Epidermal melanocyte (primary cell): ENCODE measurements at regions not wholly inside any gene's neighbourhood (a gene's known extent, or its start where the extent isn't known, plus 50 kb on each side); places are given as distances from the start of the nearest gene placed in this dataset.
"Not testable (repeated sequence)": the region's sequence is repeated elsewhere in the genome, so short reads cannot be mapped to it uniquely, and the experiment has no call there.

ENCODE experiments used
- DNase-seq: peaks from one replicate; pipeline ENCODE4 v3.0.0; 2011; ENCODE audit warnings: low spot score; ENCODE audit not compliant: insufficient read length

- no peak for DNase-seq
Measured at GRCh38 chr6:165010556-165011535, 298.6 kb downstream of the C6orf118 start.

- no peak for DNase-seq
Measured at GRCh38 chr6:165008971-165009370, 300.4 kb downstream of the C6orf118 start.

- no peak for DNase-seq
Measured at GRCh38 chr6:165002866-165003265, 306.5 kb downstream of the C6orf118 start.

GRCh38 chr6:165002358-165002757 is 307.0 kb downstream of the C6orf118 start:
- no peak for DNase-seq

- no peak for DNase-seq
Measured at GRCh38 chr6:165001502-165002157, 307.8 kb downstream of the C6orf118 start.

GRCh38 chr6:164998297-164998696 is 311.1 kb downstream of the C6orf118 start:
- no peak for DNase-seq

- no peak for DNase-seq
Measured at GRCh38 chr6:164996838-164997237, 312.6 kb downstream of the C6orf118 start.

- no peak for DNase-seq
Measured at GRCh38 chr6:164991573-164991972, 317.8 kb downstream of the C6orf118 start.

- no peak for DNase-seq
Measured at GRCh38 chr6:164990901-164991300, 318.5 kb downstream of the C6orf118 start.

- DNase-seq = no peak
Measured at GRCh38 chr6:164982389-164982788, 327.0 kb downstream of the C6orf118 start.

GRCh38 chr6:164967102-164967501 is 342.3 kb downstream of the C6orf118 start:
- DNase-seq = no peak

- no peak for DNase-seq
Measured at GRCh38 chr6:164962805-164963204, 346.6 kb downstream of the C6orf118 start.

- no peak for DNase-seq
Measured at GRCh38 chr6:164947164-164947563, 362.2 kb downstream of the C6orf118 start.

- no peak for DNase-seq
Measured at GRCh38 chr6:164942271-164942670, 367.1 kb downstream of the C6orf118 start.

- DNase-seq = not testable (repeated sequence)
Measured at GRCh38 chr6:164933238-164933794, 376.1 kb downstream of the C6orf118 start.

- no peak for DNase-seq
Measured at GRCh38 chr6:164929408-164929977, 379.9 kb downstream of the C6orf118 start.

GRCh38 chr6:164928728-164929407 is 380.5 kb downstream of the C6orf118 start:
- no peak for DNase-seq

- no peak for DNase-seq
Measured at GRCh38 chr6:164928057-164928727, 381.2 kb downstream of the C6orf118 start.

GRCh38 chr6:164927288-164928056 is 381.9 kb downstream of the C6orf118 start:
- peak; percentile 33 for DNase-seq

GRCh38 chr6:164926686-164927085 is 382.7 kb downstream of the C6orf118 start:
- no peak for DNase-seq
